GM23248 (cell line): ENCODE measurements at regions not wholly inside any gene's neighbourhood (a gene's known extent, or its start where the extent isn't known, plus 50 kb on each side); places are given as distances from the start of the nearest gene placed in this dataset.

Experiments used
- EZH2 ChIP-seq: fragments of 200-600 bp; sonication (generic); IDR thresholded peaks from 2 replicates; pipeline ENCODE4 v1.6.1; 2018; ENCODE audit warnings: antibody characterized with exemption, mild to moderate bottlenecking; ENCODE audit not compliant: insufficient read depth, poor library complexity, severe bottlenecking
- EZH2phosphoT487 ChIP-seq: fragments of 200-600 bp; sonication (generic); IDR thresholded peaks from 2 replicates; pipeline ENCODE4 v1.6.1; 2018; ENCODE audit warnings: antibody characterized with exemption, moderate library complexity, mild to moderate bottlenecking, low read depth; ENCODE audit not compliant: insufficient read depth

DNA sequence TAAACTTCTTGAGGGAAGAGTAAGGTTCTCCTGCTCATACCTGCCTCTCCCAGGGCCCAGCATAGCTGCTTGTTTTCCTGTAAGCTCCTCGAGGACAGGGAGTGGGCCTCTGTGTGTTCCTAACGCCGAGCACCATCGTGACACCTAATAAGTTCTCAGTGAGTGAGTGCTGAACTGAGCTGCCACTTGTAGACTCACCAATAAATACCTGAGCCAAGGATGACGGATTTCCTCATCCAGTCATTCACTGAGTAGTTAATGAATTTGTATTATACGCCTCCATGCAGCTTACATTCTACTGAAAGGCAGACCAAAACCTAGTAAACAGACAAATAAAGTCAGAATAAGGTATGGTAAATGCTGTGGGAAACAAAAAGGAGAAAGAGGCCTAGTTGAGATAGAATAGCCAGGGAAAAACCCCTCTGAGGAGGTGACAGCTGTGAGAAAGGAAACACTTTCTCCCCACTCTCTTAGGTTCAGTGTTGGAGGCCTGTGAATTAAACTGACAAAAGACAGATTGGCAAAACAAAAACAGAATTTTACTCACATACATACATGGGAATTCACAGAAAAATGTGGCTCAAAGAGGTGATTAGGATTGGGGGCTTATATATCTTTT, 138.6 kb downstream of the B3GNT2 start:
- TF ChIP-seq EZH2phosphoT487 (no peak), EZH2 (no peak)
